Body of pancreas (tissue), 4 donors: ENCODE measurements at regions not wholly inside any gene's neighbourhood (a gene's known extent, or its start where the extent isn't known, plus 50 kb on each side); places are given as distances from the start of the nearest gene placed in this dataset. TPM values are rescaled to one million over a fixed set of nuclear protein-coding genes. Genes with fewer than 3 reads are reported as not detected.

Experiments
- ATAC-seq: fragments of 150-250 bp; one replicate; pipeline ENCODE4 v1.9.1; 2016
- DNase-seq, 4 donors: peaks; one replicate each; pipeline ENCODE4 v3.0.0-alpha.2; 2019
- H3K27ac ChIP-seq, 4 donors: fragments of 200-600 bp; sonication (generic); 1 replicate in 3 of 4; 2 replicates in 1 of 4; pipeline versions ENCODE4 v1.5.1 to v1.6.1; 2016 to 2019; ENCODE audit warnings: mild to moderate bottlenecking in 1 of 4, mixed read lengths in 1 of 4, moderate library complexity in 1 of 4
- H3K27me3 ChIP-seq, 2 donors: fragments of 200-600 bp; sonication (generic); one replicate each; pipeline ENCODE4 v1.6.0; 2016; ENCODE audit warnings: mild to moderate bottlenecking in 1 of 2
- H3K36me3 ChIP-seq, 2 donors: fragments of 200-600 bp; sonication (generic); replicated peaks in 1 of 2; 2 replicates each; pipeline ENCODE4 v1.5.1; 2016; ENCODE audit warnings: low read depth in 2 of 2; ENCODE audit not compliant: insufficient read depth in 1 of 2
- H3K4me1 ChIP-seq: fragments of 200-600 bp; sonication (generic); one replicate; pipeline ENCODE4 v1.6.0; 2016
- H3K4me3 ChIP-seq, 2 donors: fragments of 200-600 bp; sonication (generic); 1 replicate in 1 of 2; 2 replicates in 1 of 2; pipeline ENCODE4 v1.5.1; 2016 to 2019
- H3K9me3 ChIP-seq, 3 donors: fragments of 200-600 bp; sonication (generic); 1 replicate in 2 of 3; 2 replicates in 1 of 3; pipeline ENCODE4 v1.5.1; 2016
- CTCF ChIP-seq, 7 experiments: fragments of 450-650 bp in 4 of 7; fragments of 200-600 bp in 3 of 7; sonication (generic) in 3 of 7; IDR thresholded peaks; one replicate each; pipeline ENCODE4 v1.5.1; 2016 to 2019; ENCODE audit warnings: antibody characterized with exemption in 7 of 7
- POLR2A ChIP-seq, 3 donors: fragments of 450-650 bp; IDR thresholded peaks; one replicate each; pipeline ENCODE4 v1.6.1; 2016; ENCODE audit warnings: antibody characterized with exemption in 3 of 3, mild to moderate bottlenecking in 2 of 3
- WGBS, 2 donors: methylation state at CpG; one replicate each; pipeline ENCODE4 v1.1.5; 2017; 5-methylcytosine and 5-hydroxymethylcytosine counted together
- intact Hi-C: fragments of 100-400 bp; cut with DNase I; formaldehyde crosslinking; loops from one replicate; pipeline ENCODE4 v1.15.1; 2023
- small RNA-seq: library from RNA; depleted of rRNA; stranded (forward); fragments of <200 nt; gene quantifications from one replicate; pipeline ENCODE3, GENCODE V24; 2016

GRCh38 chr19:23460656-23461055 lies 65.4 kb upstream of the ZNF91 start:
- DNase-seq (no peak), ATAC-seq (no peak)
- no peaks in the 10 kb centered on the region for H3K4me1 ChIP-seq
- intact Hi-C loops = no loop called here
- H3K9me3 ChIP-seq = peaks cover 0 to 7% (median 0%) of the 10 kb centered on the region in 3 donors
- 67 to 70% methylated on average over 3 of the region's 3 CpGs for WGBS, 2 donors
- no peak overlapping the region for H3K4me3 ChIP-seq
- H3K36me3 ChIP-seq = no peaks in the 10 kb centered on the region
- no peaks in the 10 kb centered on the region for H3K27me3 ChIP-seq
- no peak for TF ChIP-seq CTCF (IDR thresholded peaks at IDR 0.05)
- TF ChIP-seq POLR2A (IDR thresholded peaks at IDR 0.05) = no peak
- H3K27ac ChIP-seq = no peak overlapping the region

Small RNAs in the stretch of these regions (small RNA-seq; reads per million reads assigned to genes)
- gene RPS27P29 = not detected
